ENCODE measurements at regions not wholly inside any gene's neighbourhood (a gene's known extent, or its start where the extent isn't known, plus 50 kb on each side); places are given as distances from the start of the nearest gene placed in this dataset.

DNA sequence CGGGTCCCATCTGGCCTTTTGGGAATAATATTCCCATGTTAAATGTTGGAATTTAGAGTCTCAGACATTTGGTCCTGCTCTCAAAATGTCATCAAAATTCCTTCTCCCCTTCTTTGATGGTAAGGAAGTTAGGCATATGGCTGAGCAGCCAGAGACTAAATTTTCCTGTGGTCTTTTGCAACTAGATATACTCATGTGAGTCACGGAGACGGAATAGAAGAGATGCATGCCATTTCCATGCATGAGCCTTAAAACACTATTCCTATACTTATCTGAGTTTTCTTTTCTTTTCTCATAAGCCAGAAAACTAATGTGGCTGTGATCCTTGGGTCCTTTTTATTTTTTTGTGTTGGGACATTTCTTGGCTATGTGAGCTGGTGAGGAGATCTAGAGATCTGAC lies 105.3 kb downstream of the NR2F2 start:
- TF ChIP-seq, protein P1, sequence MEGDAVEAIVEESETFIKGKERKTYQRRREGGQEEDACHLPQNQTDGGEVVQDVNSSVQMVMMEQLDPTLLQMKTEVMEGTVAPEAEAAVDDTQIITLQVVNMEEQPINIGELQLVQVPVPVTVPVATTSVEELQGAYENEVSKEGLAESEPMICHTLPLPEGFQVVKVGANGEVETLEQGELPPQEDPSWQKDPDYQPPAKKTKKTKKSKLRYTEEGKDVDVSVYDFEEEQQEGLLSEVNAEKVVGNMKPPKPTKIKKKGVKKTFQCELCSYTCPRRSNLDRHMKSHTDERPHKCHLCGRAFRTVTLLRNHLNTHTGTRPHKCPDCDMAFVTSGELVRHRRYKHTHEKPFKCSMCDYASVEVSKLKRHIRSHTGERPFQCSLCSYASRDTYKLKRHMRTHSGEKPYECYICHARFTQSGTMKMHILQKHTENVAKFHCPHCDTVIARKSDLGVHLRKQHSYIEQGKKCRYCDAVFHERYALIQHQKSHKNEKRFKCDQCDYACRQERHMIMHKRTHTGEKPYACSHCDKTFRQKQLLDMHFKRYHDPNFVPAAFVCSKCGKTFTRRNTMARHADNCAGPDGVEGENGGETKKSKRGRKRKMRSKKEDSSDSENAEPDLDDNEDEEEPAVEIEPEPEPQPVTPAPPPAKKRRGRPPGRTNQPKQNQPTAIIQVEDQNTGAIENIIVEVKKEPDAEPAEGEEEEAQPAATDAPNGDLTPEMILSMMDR (IDR thresholded peaks at IDR 0.05) = no peak
- TF ChIP-seq POLR2A (IDR thresholded peaks at IDR 0.05) = no peak
